ENCODE measurements at regions not wholly inside any gene's neighbourhood (a gene's known extent, or its start where the extent isn't known, plus 50 kb on each side); places are given as distances from the start of the nearest gene placed in this dataset.
"Not testable (repeated sequence)": the region's sequence is repeated elsewhere in the genome, so short reads cannot be mapped to it uniquely, and the experiment has no call there.

DNA sequence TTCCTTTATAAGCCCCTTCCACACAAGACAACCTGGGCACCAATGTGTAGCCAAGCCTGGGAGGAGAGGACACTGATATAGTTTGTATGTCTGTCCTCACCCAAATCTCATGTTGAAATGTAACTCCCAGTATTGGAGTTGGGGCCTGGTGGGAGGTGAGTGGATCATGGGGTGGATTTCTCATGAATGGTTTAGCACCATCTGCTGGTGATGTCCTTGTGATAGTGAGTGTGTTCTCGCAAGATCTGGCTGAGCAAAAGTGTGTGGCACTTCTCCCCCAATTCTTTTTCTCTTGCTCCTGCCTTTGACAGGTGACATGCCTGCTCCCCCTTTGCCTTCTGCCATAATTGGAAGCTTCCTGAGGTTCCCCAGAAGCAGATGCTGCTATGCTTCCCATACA is 135.8 kb downstream of the USP31 start:
- intact Hi-C loops (cut with DNase I), result no loop called here
- DNase-seq, result peak in 2 of 42 donors; percentile 2 to 6

DNA sequence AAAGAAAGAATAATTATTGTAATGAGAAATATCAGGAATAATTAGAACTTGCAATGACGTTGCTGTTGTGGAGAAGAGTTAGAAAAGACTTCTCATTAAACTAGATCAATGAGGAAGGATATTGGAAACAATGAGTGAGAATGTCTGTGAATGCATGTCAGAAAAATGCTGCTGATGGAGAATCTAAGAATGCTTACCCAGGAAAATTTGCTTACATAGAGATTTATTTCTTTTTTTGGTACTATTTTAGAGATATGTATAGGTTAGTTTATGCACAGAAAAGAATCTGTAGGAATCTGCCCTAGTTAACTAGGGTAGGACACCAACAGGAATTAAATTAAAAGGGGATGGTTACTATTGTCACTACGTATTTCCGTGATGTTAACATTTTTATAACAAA is 140.2 kb downstream of the USP31 start:
- intact Hi-C loops (cut with DNase I), result no loop called here
- no peak for DNase-seq

DNA sequence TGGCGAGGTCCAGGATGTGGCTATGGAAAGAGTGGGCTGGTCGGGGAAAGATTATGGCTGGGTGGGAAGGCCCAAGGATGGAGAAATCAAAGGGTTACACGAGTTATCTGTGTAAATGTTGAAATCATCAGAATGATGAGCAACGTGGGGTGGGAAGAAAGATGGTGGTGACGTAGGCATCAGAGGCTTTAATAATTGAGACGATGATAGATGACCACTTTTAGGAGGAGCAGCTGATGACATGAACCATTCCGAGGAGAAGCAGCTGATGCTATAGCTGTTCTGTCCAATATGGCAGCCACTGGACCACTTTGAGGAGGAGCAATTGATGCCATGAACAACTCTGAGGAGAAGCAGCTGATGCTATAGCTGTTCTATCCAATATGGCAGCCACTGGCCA is 141.2 kb downstream of the USP31 start:
- intact Hi-C loops (cut with DNase I), result no loop called here

DNA sequence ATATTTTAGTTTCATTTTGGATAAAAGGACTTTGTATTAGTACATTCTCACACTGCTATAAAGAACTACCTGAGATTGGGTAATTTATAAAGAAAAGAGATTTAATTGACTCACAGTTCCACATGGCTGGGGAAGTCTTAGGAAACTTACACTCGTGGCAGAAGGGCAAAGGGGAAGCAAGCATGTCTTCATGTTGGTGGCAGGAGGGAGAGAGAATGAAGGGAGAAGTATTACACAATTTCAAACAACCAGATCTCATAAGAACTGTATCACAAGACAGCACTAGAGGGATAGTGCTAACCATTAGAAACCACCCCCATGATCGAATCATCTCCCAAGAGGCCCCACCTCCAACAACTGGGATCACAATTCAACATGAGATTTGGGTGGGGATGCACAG is 142.9 kb downstream of the USP31 start:
- DNase-seq, result no peak
- intact Hi-C loops (cut with DNase I), result no loop called here

More for the DNA sequence above, 141.2 kb downstream of the USP31 start:
- DNase-seq, result no peak

DNA sequence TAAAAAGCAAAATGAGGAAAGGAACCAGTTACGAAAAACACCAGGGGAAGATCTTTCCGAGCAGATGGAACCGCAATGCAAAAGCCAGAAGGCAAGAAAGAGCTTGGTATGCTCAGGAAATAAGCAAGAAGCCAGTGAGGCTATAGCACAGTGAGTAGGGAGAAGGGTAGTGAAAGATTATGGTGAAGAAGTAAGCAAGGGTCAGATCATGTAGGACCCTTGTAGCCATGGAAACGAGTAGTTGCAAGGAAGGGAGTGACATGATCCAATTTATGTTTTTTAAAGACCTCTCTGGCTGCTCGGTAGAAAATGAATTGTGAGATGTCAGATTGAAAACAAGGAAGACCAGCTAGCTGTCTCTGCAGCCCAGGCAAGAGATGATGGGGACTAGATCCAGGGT is 143.3 kb downstream of the USP31 start:
- intact Hi-C loops (cut with DNase I), result no loop called here
- no peak for DNase-seq

DNA sequence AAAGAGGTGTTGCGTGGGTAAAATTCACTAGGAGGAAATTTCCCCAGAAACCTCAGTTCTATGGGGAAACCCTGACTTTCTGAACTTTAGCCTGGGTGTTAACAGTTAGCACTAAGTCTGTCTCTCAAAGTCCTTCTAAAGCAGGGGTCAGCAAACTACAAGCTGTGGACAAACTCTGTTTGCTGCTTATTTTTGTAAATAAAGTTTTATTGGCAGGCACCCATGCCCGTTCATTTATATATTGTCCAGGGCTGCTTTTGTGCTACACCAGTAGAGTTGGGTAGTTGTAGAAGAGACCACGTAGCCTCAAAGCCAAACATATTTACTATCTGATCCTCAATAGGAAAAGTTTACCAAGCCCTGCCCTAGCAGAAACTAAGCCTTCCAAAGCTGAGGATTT is 159.7 kb downstream of the USP31 start:
- intact Hi-C loops (cut with DNase I), result no loop called here
- DNase-seq, result no peak

DNA sequence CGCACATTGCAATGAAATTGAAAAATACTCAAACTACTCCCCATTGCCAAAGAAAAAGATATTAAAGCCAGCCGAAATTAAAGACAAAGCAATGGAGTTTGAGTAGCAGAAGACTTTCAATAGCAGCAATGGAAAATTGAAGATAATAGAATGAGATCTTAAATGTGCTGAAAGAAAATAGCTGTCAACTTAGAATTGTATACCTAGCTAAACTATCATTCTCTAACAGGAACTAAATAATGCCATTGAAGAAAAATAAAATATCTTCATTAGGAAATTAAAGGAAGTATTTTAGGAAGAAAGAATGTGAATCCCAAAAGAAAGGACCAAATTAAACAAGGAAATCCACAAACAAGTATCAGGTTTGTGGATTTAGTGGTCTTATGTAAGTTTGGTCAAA is 165.6 kb downstream of the USP31 start:
- intact Hi-C loops (cut with DNase I), result no loop called here
- DNase-seq, result no peak

DNA sequence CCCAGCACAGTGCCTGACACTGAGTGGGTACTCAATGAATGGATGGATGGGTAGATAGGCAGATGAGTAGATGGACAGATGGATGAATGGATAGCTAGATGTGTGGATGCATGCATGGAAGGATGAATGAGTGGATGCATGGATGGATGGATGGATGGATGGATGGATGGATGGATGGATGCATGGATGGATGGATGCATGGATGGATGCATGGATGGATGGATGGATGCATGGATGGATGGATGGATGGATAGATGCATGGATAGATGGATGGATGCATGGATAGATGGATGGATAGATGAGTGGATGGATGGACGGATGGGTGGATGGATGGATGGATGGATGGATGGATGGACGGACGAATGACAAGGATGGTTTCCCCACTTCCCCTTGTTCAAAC is 166.6 kb downstream of the HS3ST2 start:
- intact Hi-C loops (cut with DNase I); DNase-seq: not testable (repeated sequence)

DNA sequence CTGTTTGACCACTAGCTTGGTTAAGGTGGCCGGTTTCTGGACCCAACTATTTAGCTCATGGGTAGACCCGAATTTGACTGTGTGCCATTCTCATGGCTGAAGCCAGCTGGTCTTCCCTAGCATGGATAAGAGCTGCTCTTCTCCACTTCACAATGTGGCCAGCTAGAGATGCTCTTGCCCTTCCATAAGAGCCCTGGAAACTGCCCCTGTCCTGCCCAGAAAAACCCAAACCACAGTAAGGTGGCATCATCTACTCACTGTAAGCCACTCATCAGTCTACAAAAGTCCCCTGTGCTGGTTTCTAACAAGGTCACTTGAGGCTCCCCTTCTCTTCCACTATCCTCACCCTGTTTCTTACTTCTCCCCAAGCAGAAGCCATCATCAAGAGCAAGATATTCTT is 165.1 kb downstream of the HS3ST2 start:
- peak in 23 of 42 donors; percentile 9 to 71 (median 24) for DNase-seq
- intact Hi-C loops (cut with DNase I), result no loop called here

DNA sequence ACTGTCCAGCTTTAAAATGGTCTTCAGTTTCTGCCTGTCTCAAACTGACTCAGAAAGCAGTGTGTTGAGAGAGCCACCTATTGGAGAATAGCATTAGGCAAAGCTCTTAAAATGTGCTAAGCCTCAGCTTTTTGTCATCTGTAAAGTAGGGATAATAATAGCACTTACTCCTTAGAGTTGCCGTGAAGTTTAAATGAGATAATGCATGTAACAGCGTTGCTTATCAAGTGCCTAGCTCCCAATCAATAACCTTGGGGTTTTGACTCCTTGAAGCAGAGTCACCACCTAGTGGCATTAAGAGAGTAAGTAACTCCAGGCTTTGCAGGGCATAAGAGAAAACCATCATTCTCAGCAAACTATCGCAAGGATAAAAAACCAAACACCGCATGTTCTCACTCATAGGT is 163.3 kb downstream of the HS3ST2 start:
- DNase-seq, result peak in 1 of 42 donors; percentile 12
- intact Hi-C loops (cut with DNase I), result no loop called here

DNA sequence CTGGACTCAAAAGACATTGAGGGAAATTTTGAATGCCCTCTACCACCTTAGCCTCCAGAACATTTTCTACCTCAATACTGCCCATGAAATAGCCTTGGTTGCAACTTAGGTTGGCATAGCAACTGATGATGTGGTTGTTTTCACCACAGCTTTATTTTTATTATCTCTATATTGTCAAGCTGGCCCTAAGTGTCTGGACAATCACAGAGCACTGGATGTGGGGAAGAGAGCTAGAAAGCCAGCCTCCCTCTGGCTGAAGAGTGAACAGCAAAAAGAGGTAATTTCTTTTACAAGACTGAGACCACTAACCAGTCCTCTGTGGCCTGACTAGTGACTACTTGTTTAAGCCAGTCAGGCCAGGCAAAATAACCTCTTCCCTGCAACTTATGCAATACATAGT is 159.6 kb downstream of the HS3ST2 start:
- intact Hi-C loops (cut with DNase I), result no loop called here

DNA sequence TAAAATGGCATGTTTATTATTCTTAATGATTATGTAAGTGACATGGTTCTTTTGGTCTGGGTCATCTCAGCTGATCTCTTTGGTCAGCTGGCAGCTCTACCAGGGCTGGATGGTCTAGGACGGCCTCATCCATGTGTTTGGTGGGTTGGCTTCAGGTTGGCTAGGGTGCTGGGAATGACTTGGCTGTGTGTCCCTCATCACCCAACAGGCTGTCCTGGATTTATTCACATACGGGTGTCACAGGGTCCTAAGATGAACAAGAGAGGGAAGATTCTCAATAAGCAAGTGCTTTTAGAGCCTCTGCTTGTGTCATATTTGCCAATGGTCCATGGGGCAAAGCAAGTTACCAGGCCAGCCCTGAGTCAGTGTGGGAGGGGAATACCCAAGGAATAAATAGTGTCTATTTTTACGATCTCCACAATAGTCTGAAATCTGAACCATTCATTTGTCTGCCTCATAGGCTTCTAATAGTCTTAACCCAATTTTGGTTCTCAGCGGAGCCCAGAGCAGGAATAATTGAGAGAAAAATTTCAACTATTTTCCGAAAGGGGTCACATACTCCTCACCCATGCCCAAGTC is 157.5 kb downstream of the HS3ST2 start:
- intact Hi-C loops (cut with DNase I), result no loop called here
- no peak for DNase-seq

More for the DNA sequence above, 159.6 kb downstream of the HS3ST2 start:
- no peak for DNase-seq

DNA sequence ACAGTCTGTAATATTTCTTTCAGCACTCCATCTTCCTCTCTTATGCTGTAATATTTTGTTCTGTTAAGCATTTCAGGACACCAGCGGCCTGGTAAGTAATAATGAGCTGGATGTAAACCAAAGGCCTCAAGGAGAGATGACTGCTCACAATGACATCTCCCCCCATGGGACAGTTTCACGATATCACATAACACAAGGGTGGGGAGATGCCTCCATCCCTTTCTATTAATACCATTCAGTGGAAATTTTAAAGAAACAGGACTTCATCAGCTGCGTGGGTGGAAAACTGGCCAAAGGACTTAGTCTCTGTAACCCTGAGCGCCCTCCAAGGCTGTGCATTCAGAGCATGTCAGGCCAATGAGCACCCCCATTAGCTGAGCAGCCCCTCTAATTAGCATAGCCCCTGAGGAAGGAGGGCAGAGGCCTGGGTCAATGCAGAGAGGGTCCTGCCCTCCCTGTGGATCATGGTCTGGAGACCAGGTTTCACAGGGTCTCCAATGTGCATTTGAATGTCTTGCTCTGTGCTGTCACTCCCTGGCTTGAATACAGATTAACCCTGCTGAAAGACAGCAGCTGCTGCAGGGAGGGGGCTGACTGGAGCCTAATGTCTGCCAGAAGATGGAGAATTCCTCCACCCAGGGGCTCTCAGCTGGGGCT is 156.4 kb downstream of the HS3ST2 start:
- intact Hi-C loops (cut with DNase I), result no loop called here
- peak in 1 of 42 donors; percentile 4 for DNase-seq

DNA sequence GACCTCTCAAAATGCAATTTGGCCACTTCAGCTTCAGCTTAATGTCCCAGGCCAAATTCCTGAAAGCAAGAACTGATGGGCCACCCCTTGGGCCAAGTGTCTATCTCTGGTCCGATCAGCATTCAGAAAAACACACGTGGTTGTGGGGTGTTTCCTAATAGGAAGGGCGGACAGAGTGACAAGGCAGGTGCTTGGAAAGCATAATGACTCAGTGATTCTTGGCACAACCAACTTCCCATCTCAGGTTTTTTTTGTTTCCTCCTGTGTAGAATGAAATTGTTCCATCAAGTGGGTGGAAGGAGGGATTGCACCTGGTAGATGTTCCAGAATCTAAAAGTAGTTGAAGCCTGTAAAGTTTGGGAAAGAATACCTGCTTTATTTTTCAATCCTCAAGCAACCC is 155.6 kb downstream of the HS3ST2 start:
- no peak for DNase-seq
- intact Hi-C loops (cut with DNase I), result no loop called here

DNA sequence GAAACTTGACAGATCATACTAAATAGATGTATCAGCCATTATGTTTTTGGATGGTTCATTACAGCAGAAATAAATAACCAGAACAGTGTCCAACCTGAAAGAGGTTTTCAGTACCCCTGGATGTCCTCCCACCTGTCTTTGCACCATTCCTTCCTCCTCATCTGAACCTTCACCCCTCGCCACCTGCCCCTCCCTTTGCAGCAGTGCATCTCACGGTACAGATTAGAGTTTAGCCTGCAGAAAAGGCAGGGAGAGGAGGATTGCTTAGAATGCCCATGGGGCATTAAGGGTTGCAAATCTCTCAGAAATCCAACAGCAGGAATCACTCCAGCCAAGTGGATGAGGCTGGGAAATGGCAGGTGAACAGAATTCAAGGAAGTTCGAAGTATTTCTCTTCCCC is 155.0 kb downstream of the HS3ST2 start:
- DNase-seq, result no peak
- intact Hi-C loops (cut with DNase I), result no loop called here

DNA sequence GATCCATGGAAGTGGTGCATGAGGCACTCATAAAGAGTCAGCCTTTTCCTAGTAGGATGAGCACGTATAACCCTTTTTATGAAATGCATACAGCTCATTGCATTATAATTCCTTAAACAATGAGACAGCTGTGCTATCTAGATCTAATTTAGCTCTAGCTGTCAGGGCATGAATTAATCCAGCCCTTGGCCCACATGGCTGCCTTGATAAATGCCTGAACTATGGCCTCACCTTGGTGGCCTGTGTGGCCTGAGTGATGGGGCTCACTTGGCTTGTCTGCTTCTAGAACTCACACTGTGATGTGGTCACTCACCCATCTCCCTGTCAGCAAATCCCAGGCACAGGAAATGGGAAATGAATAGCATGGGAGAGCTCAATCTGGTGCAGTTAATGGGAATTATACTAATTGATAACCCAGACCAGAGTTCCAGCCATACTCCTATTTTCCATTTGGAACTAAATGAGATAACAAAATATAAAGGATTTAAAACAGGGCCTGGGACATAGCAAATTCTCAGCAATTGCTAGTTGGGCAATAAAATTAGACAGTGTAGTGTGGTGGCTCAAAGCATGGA is 153.6 kb downstream of the HS3ST2 start:
- intact Hi-C loops (cut with DNase I), result no loop called here
- no peak for DNase-seq

All from head of caudate nucleus (tissue), 42 donors.